CD4-positive, CD25-positive, alpha-beta regulatory T cell (primary cell): ENCODE measurements at regions not wholly inside any gene's neighbourhood (a gene's known extent, or its start where the extent isn't known, plus 50 kb on each side); places are given as distances from the start of the nearest gene placed in this dataset.
"Not testable (repeated sequence)": the region's sequence is repeated elsewhere in the genome, so short reads cannot be mapped to it uniquely, and the experiment has no call there.

Experiments used
- ATAC-seq, 2 donors: fragments of 150-1000 bp; cut with Tn5 transposase; one replicate each; pipeline ENCODE4 v1.10.0; 2021; ENCODE audit warnings: low read depth in 2 of 2, moderate number of reproducible peaks in 2 of 2, moderate library complexity in 1 of 2
- DNase-seq, 3 donors: peaks; one replicate each; pipeline versions ENCODE4 v3.0.0 to v3.0.0-alpha.2; 2012 to 2022; ENCODE audit warnings: mixed read lengths in 1 of 3
- H3K27ac ChIP-seq: one replicate; pipeline ENCODE4 v1.7.0; 2013; ENCODE audit warnings: mild to moderate bottlenecking, low read length; ENCODE audit not compliant: insufficient read depth, poor library complexity, severe bottlenecking
- H3K27me3 ChIP-seq: one replicate; pipeline ENCODE4 v1.7.0; 2013; ENCODE audit warnings: low read length; ENCODE audit not compliant: control insufficient read depth, insufficient read depth
- H3K36me3 ChIP-seq: one replicate; pipeline ENCODE4 v1.7.0; 2013; ENCODE audit warnings: mild to moderate bottlenecking, low read length, moderate library complexity; ENCODE audit not compliant: control insufficient read depth, insufficient read depth
- H3K4me1 ChIP-seq: 2 replicates; pipeline ENCODE4 v1.7.0; 2013; ENCODE audit warnings: mild to moderate bottlenecking, low read length; ENCODE audit not compliant: insufficient read depth, control insufficient read depth, poor library complexity, severe bottlenecking
- H3K4me3 ChIP-seq: one replicate; pipeline ENCODE4 v1.7.0; 2013; ENCODE audit warnings: low read depth, mild to moderate bottlenecking, low read length, moderate library complexity
- H3K9me3 ChIP-seq, 2 experiments: 1 replicate in 1 of 2; 2 replicates in 1 of 2; pipeline ENCODE4 v1.7.0; 2013; ENCODE audit warnings: low read length in 2 of 2, mild to moderate bottlenecking in 1 of 2, moderate library complexity in 1 of 2; ENCODE audit not compliant: control insufficient read depth in 2 of 2
- H3K27ac Mint-ChIP-seq, 3 donors: one replicate each; pipeline ENCODE4 v1.8.0; 2020 to 2022; ENCODE audit warnings: mild to moderate bottlenecking in 3 of 3, mixed read lengths in 3 of 3, moderate library complexity in 2 of 3
- H3K27me3 Mint-ChIP-seq: one replicate; pipeline ENCODE4 v1.8.0; 2022; ENCODE audit warnings: mild to moderate bottlenecking, mixed read lengths
- H3K36me3 Mint-ChIP-seq: one replicate; pipeline ENCODE4 v1.8.0; 2020; ENCODE audit warnings: mixed read lengths
- H3K4me1 Mint-ChIP-seq, 4 donors: one replicate each; pipeline ENCODE4 v1.8.0; 2020 to 2022; ENCODE audit warnings: mixed read lengths in 4 of 4, mild to moderate bottlenecking in 1 of 4
- H3K4me3 Mint-ChIP-seq, 4 donors: one replicate each; pipeline ENCODE4 v1.8.0; 2020 to 2022; ENCODE audit warnings: mild to moderate bottlenecking in 4 of 4, mixed read lengths in 4 of 4, moderate library complexity in 3 of 4
- H3K9me3 Mint-ChIP-seq, 7 donors: one replicate each; pipeline ENCODE4 v1.8.0; 2020 to 2022; ENCODE audit warnings: mixed read lengths in 7 of 7, mild to moderate bottlenecking in 3 of 7, moderate library complexity in 2 of 7

GRCh38 chr9:3656224-3656623, 130.4 kb upstream of the RFX3 start:
- ATAC-seq (no peak), DNase-seq (no peak)
- Mint-ChIP-seq H3K4me3 (no peak overlapping the region), H3K9me3 (peaks cover 0 to 4% (median 0%) of the 10 kb centered on the region in 7 donors), H3K36me3 (peaks cover 11% of the 10 kb centered on the region), H3K27me3 (no peaks in the 10 kb centered on the region), H3K4me1 (peaks cover 0 to 2% (median 0%) of the 10 kb centered on the region in 4 donors), H3K27ac (peak overlapping the region in 1 of 3 donors; percentile 6)
- Histone ChIP-seq H3K36me3 (no peaks in the 10 kb centered on the region), H3K4me3 (no peak overlapping the region), H3K4me1 (no peaks in the 10 kb centered on the region), H3K27ac (no peak overlapping the region), H3K27me3 (no peaks in the 10 kb centered on the region), H3K9me3 (no peaks in the 10 kb centered on the region)

GRCh38 chr9:3650994-3651622, 125.3 kb upstream of the RFX3 start:
- H3K36me3 Mint-ChIP-seq = no peaks in the 10 kb centered on the region
- H3K27me3 ChIP-seq = no peaks in the 10 kb centered on the region
- no peak overlapping the region for H3K27ac ChIP-seq
- no peaks in the 10 kb centered on the region for H3K4me1 Mint-ChIP-seq
- H3K4me1 ChIP-seq = no peaks in the 10 kb centered on the region
- H3K4me3 ChIP-seq = no peak overlapping the region
- peak overlapping the region in 1 of 3 donors; percentile 17 for H3K27ac Mint-ChIP-seq
- H3K36me3 ChIP-seq = no peaks in the 10 kb centered on the region
- no peak overlapping the region for H3K4me3 Mint-ChIP-seq
- no peaks in the 10 kb centered on the region for H3K9me3 ChIP-seq
- ATAC-seq = no peak
- H3K9me3 Mint-ChIP-seq = no peaks in the 10 kb centered on the region
- no peaks in the 10 kb centered on the region for H3K27me3 Mint-ChIP-seq
- DNase-seq = no peak

GRCh38 chr9:3648722-3649246, 123.0 kb upstream of the RFX3 start:
- no peaks in the 10 kb centered on the region for H3K36me3 ChIP-seq
- H3K9me3 Mint-ChIP-seq = no peaks in the 10 kb centered on the region
- H3K4me1 Mint-ChIP-seq = no peaks in the 10 kb centered on the region
- DNase-seq (no peak), ATAC-seq (no peak)
- H3K4me1 ChIP-seq = no peaks in the 10 kb centered on the region
- peak overlapping the region in 1 of 3 donors; percentile 60 for H3K27ac Mint-ChIP-seq
- H3K27ac ChIP-seq = no peak overlapping the region
- H3K27me3 Mint-ChIP-seq = no peaks in the 10 kb centered on the region
- H3K9me3 ChIP-seq = no peaks in the 10 kb centered on the region
- no peaks in the 10 kb centered on the region for H3K27me3 ChIP-seq
- H3K36me3 Mint-ChIP-seq = no peaks in the 10 kb centered on the region
- H3K4me3 Mint-ChIP-seq = no peak overlapping the region
- H3K4me3 ChIP-seq = no peak overlapping the region

- H3K27ac Mint-ChIP-seq = peak overlapping the region in 1 of 3 donors; percentile 60
- ATAC-seq = no peak
- H3K4me3 Mint-ChIP-seq = no peak overlapping the region
Observed at GRCh38 chr9:3648266-3648665, 122.5 kb upstream of the RFX3 start.

GRCh38 chr9:3647652-3648051, 121.9 kb upstream of the RFX3 start:
- Mint-ChIP-seq H3K4me3 (no peak overlapping the region), H3K27ac (peak overlapping the region in 1 of 3 donors; percentile 60), H3K4me1 (no peaks in the 10 kb centered on the region), H3K9me3 (peaks cover 0 to 1% (median 0%) of the 10 kb centered on the region in 7 donors), H3K36me3 (no peaks in the 10 kb centered on the region), H3K27me3 (no peaks in the 10 kb centered on the region)
- Histone ChIP-seq H3K27me3 (no peaks in the 10 kb centered on the region), H3K27ac (no peak overlapping the region), H3K4me3 (no peak overlapping the region), H3K9me3 (no peaks in the 10 kb centered on the region), H3K36me3 (no peaks in the 10 kb centered on the region), H3K4me1 (no peaks in the 10 kb centered on the region)
- ATAC-seq = no peak
- DNase-seq = peak in 2 of 3 donors; percentile 4 to 15

More at GRCh38 chr9:3648266-3648665, 122.5 kb upstream of the RFX3 start:
- H3K27me3 Mint-ChIP-seq = no peaks in the 10 kb centered on the region
- no peaks in the 10 kb centered on the region for H3K4me1 ChIP-seq
- no peaks in the 10 kb centered on the region for H3K36me3 Mint-ChIP-seq
- no peak for DNase-seq
- H3K36me3 ChIP-seq = no peaks in the 10 kb centered on the region
- H3K4me3 ChIP-seq = no peak overlapping the region
- H3K4me1 Mint-ChIP-seq = no peaks in the 10 kb centered on the region
- H3K27ac ChIP-seq = no peak overlapping the region
- H3K9me3 Mint-ChIP-seq = peaks cover 0 to under 1% (median 0%) of the 10 kb centered on the region in 7 donors
- no peaks in the 10 kb centered on the region for H3K9me3 ChIP-seq
- H3K27me3 ChIP-seq = no peaks in the 10 kb centered on the region

GRCh38 chr9:3646226-3646625, 120.4 kb upstream of the RFX3 start:
- Histone ChIP-seq H3K4me3 (no peak overlapping the region), H3K4me1 (no peaks in the 10 kb centered on the region), H3K9me3 (no peaks in the 10 kb centered on the region), H3K27ac (no peak overlapping the region), H3K27me3 (no peaks in the 10 kb centered on the region), H3K36me3 (no peaks in the 10 kb centered on the region)
- H3K4me3 Mint-ChIP-seq = no peak overlapping the region
- no peaks in the 10 kb centered on the region for H3K4me1 Mint-ChIP-seq
- H3K9me3 Mint-ChIP-seq = peaks cover 0 to 4% (median 0%) of the 10 kb centered on the region in 7 donors
- H3K27ac Mint-ChIP-seq = no peak overlapping the region
- H3K27me3 Mint-ChIP-seq = no peaks in the 10 kb centered on the region
- ATAC-seq = no peak
- no peak for DNase-seq
- H3K36me3 Mint-ChIP-seq = peaks cover 3% of the 10 kb centered on the region

- H3K4me1 ChIP-seq, H3K27me3 Mint-ChIP-seq, ATAC-seq: not testable (repeated sequence)
Observed at GRCh38 chr9:3642075-3642474, 116.3 kb upstream of the RFX3 start.

GRCh38 chr9:3629495-3629894, 103.7 kb upstream of the RFX3 start:
- Mint-ChIP-seq H3K4me1 (no peaks in the 10 kb centered on the region), H3K27me3 (no peaks in the 10 kb centered on the region), H3K27ac (no peak overlapping the region), H3K4me3 (no peak overlapping the region), H3K36me3 (peaks cover 34% of the 10 kb centered on the region), H3K9me3 (peaks cover 0 to 6% (median 4%) of the 10 kb centered on the region in 7 donors)
- no peak overlapping the region for H3K27ac ChIP-seq
- ATAC-seq (no peak), DNase-seq (no peak)
- H3K27me3 ChIP-seq = no peaks in the 10 kb centered on the region
- H3K9me3 ChIP-seq = no peaks in the 10 kb centered on the region
- H3K4me1 ChIP-seq = no peaks in the 10 kb centered on the region
- no peak overlapping the region for H3K4me3 ChIP-seq
- no peaks in the 10 kb centered on the region for H3K36me3 ChIP-seq

More at GRCh38 chr9:3642075-3642474, 116.3 kb upstream of the RFX3 start:
- H3K27ac Mint-ChIP-seq, DNase-seq, H3K27ac ChIP-seq, H3K4me1 Mint-ChIP-seq, H3K9me3 Mint-ChIP-seq, H3K9me3 ChIP-seq, H3K4me3 ChIP-seq, H3K4me3 Mint-ChIP-seq, H3K27me3 ChIP-seq, H3K36me3 ChIP-seq: not testable (repeated sequence)
- peaks cover 12% of the 10 kb centered on the region for H3K36me3 Mint-ChIP-seq
